GM19452 (cell line): ENCODE measurements at regions not wholly inside any gene's neighbourhood (a gene's known extent, or its start where the extent isn't known, plus 50 kb on each side); places are given as distances from the start of the nearest gene placed in this dataset.

Experiments
- ATAC-seq: cut with Tn5 transposase; IDR thresholded peaks from one replicate; pipeline ENCODE4 v1.9.1; 2021; ENCODE audit not compliant: unreplicated experiment

- ATAC-seq: no peak
These were observed 338.9 kb upstream of the DCC start for GRCh38 chr18:52001106-52001505.

DNA sequence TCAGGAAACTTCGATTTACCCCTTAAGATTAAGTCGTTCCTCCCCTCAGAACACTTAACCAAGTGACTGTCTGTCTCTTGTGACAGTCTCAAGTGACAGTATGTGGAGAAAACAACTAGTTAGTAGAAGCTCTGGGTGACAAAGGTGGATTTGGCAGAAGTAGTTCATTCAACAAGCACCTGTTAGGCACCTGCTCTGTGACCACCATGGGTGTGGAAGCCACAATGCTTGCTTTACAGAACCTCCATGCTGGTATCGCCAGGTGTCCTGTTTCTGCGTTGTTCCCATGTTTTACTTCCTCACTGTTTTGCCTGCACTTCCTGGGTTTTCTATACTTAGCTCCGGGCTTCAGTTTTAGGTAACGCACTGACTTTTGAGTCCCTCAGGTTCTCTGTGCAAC is 337.4 kb upstream of the DCC start:
- no peak for ATAC-seq

GRCh38 chr18:52007105-52007504 is 332.9 kb upstream of the DCC start:
- no peak for ATAC-seq

- ATAC-seq: no peak
These were observed 331.7 kb upstream of the DCC start for GRCh38 chr18:52008330-52008729.

DNA sequence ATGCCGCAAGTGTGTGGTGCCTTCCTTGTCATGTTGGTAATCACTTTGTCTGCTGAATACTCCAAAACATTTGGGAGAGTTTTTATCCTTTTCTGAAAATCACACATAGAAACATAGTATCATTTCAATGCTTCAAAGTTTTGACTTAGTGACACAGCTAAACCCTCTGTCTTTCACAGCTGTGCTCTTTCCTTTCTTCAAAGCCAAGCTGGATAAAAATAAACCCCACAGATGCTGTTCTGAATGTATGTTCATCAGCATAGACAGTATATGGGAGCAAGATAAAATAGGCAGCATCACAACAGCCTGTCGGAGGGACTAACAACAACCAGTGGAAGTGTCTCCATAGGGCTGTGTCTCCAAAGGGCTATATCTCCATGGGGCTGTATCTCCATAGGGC is 331.3 kb upstream of the DCC start:
- ATAC-seq: no peak

DNA sequence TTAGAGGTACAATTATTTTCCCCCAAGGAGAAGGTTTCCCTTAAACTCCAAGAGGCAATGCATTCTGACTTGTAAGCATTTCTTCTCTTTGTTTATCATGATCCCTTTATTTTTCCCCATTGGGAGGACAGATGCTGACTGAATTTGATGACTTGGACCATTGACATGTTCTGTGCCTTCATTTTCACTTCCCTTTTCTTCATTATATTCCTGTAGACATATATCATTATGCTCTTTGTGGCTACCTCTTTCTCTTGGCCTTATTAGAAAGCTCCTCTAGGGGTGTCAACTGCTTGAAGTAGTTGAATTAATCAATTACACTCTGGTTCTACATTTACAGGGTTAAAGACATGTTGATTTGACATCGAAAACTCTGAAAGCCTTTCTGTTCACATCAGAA is 330.0 kb upstream of the DCC start:
- no peak for ATAC-seq

DNA sequence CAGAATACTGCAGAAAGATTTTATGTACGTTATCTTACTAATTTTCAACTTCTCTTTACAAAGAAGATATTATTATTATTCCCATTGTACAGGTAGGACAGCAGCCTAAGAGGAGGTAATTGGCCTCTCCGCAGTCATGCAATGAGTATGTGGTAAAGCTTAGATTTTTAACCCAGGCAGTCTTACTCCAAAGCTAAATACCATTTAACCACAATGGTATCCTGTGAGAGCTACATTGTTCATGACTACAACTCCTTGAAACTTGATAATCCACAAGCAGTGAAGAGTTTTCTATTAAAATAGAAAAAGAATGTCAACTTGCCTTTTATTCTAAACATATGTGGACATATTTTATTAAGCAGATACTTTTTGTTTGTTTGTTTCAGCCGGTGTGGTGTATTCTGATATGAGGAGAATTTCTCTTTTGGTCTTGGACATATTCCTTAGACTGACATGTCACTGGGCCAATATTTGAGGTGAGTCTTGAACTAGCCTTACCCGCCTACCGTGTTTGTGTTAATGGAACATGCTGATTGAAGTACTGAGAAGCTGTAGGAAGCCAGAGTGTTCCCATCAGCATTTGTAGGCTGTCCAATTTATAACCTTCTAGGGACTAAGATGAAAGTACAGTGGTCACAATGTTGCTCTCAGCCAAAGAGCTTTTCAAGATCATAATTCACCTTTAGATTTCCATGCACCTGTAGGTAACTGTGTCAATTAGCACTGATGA is 293.9 kb upstream of the DCC start:
- ATAC-seq: no peak

DNA sequence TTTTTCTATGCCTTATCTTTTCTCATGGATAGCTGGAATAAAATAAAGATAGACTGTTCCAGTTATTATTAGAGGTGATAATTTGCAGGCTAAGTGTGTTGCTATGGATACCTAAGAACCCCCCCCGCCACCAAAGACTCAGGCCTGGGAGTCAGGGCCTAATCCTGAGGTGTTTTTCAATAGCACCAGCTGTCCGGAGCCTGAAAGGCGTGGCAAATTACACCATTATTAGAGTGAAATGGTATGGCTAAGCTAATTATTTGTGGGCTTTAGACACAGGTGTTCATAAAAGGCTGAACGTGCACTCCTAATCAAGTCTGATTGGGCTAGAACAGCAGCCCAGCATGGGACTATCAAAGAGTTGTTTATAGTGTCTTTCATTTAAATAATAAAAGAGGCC is 293.2 kb upstream of the DCC start:
- no peak for ATAC-seq

GRCh38 chr18:52054324-52054723 is 285.7 kb upstream of the DCC start:
- ATAC-seq: no peak

- ATAC-seq: no peak
These were observed 279.2 kb upstream of the DCC start for GRCh38 chr18:52060607-52061304.

GRCh38 chr18:52063923-52064322 is 276.1 kb upstream of the DCC start:
- no peak for ATAC-seq

- no peak for ATAC-seq
These were observed 270.8 kb upstream of the DCC start for GRCh38 chr18:52069201-52069600.

GRCh38 chr18:52070291-52070756 is 269.7 kb upstream of the DCC start:
- no peak for ATAC-seq

DNA sequence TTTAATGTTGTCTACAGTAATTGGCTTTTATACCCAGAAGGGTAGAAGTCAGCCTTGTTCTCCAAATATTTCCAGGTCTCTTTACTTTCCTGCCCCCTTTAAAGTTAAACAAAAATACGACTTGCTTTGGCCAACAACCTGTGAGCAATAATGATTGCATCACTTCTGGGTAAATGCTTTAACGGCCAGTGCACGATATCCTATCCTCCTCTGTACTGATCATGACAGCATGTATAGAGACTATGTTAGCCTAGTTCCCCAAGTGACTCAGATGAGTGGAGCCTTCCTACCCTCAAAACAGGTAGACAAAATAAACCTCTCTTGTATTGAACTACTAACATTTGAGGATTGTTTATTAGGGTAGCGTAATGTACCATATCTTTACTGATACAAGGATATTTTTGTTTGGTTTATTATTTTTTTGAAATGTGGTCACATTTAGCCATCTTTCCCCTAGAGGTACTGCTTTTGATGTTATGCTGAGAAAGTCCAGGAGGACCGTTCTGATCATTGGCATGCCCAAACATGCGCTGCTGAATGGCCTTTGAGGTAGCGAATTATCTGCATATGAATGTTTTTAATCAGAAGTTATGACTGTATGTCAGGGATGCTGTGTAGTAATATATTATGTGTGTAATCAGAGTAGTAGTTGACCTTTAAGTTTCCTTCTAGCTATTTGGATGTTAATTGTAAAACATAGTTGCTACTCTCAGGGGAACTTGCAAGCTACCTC is 262.6 kb upstream of the DCC start:
- ATAC-seq: no peak

GRCh38 chr18:52082246-52082645 is 257.8 kb upstream of the DCC start:
- ATAC-seq: no peak

GRCh38 chr18:52087140-52087539 is 252.9 kb upstream of the DCC start:
- no peak for ATAC-seq

DNA sequence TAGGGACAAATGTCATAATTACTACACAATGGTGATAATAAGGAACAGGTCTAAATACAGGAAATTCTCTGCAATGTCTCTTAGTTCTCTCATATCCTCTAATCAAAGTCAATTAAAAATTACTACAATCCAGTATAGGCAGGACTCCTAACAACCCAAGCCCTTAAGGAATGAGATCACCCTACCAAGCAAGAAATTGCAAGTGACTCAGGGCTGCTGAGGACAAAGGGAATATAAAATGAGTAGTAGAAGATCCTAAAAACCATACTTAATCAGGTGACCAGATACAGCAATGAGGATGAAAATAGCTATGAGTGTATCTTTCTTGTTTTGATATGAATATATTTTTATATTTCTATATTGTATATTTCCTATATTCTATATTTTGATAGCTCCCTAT is 250.0 kb upstream of the DCC start:
- no peak for ATAC-seq

DNA sequence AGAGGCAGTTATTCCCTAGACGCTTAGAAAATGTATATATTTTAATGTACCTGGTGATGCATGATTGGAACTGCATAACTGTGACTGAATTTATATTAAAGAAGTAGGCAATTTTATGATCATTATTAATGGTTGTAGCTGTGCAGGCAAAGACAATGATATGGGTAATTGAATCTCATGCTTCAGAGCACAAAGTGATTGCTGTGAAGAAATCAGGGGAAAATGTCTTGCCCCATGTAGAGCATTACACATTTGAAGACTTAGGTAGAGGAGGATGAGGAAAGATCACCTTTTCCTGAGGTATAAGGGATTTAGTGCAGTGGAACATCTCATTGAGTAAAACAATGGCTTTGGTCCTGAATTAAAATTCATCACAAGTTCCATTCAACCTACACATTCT is 246.8 kb upstream of the DCC start:
- no peak for ATAC-seq

- no peak for ATAC-seq
These were observed 221.3 kb upstream of the DCC start for GRCh38 chr18:52118684-52119083.

- ATAC-seq: no peak
These were observed 209.2 kb upstream of the DCC start for GRCh38 chr18:52130624-52131301.

DNA sequence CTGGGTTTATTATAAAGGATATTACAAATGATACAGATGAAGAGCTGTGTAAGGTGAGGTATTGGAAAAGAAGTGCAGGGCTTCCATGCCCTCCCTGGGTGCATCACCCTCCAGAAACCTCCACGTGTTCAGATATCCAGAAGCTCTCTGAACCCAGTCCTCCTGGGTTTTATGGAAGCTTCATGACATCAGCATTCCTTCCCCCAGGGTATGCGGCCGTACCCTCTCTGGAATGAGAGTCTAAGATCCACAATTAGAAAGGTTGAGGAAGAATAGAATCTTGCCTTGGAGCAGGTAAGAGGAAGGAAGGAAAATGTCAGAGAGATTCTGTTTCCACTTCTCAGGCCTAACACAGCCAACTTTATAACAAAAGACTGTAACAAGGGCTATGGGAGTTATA is 208.2 kb upstream of the DCC start:
- ATAC-seq: no peak
